GM12892 (cell line): ENCODE measurements at regions not wholly inside any gene's neighbourhood (a gene's known extent, or its start where the extent isn't known, plus 50 kb on each side); places are given as distances from the start of the nearest gene placed in this dataset.

Experiments used
- POLR2AphosphoS5 ChIP-seq: IDR thresholded peaks from 2 replicates; pipeline ENCODE4 v1.6.1; 2011; ENCODE audit warnings: low read depth, low read length, control low read depth
- TAF1 ChIP-seq: IDR thresholded peaks from 2 replicates; pipeline ENCODE4 v1.6.1; 2011; ENCODE audit warnings: low read depth, mild to moderate bottlenecking, control low read depth, low read length, borderline replicate concordance

DNA sequence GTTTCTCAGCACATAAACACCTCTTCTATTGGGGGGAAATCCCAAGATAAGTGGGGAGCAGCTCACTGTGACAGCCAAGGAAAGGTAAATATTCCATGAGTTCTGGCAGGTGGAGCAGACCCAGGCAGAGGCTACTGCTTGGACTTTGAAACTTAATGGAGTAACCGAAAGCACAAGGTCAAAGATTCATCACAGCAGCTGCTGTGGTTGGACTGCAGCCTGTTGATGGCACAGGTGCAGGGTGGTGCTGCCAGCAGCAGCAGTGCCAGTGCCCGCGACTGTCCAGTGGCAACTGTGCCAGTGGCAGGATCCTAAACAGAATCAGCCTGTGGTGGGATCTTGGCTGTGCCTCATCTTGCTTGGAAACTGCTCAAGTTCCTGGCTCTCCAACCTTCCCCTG, 81.4 kb upstream of the ARID2 start:
- TF ChIP-seq POLR2AphosphoS5, result no peak
- no peak for TF ChIP-seq TAF1
